ENCODE measurements at regions not wholly inside any gene's neighbourhood (a gene's known extent, or its start where the extent isn't known, plus 50 kb on each side); places are given as distances from the start of the nearest gene placed in this dataset.
"Not testable (repeated sequence)": the region's sequence is repeated elsewhere in the genome, so short reads cannot be mapped to it uniquely, and the experiment has no call there.

DNA sequence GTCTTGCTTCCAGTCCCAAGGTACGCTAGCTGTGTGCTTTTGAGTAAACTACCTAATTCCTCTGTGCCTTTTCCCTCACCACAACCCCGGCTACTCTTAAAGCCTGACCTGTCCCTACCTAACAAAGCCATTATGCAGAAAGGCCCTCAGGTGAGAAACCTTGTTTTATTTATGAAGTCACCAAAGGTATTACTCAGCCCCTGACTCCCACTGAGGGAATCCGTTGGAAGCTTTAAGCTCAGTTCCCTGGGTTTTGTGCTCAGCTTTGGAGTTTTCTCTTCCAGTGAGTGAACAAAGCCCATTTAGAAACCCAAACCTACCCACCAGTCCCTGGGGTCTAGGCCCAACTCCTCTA, 90.9 kb downstream of the APIP start:
- Histone ChIP-seq H3K4me1 (ENCODE audit: insufficient read depth, poor library complexity, severe bottlenecking) (no peaks in the 10 kb centered on the region), H3K27ac (ENCODE audit: poor library complexity, severe bottlenecking) (no peak overlapping the region), H3K36me3 (ENCODE audit: low read depth) (no peaks in the 10 kb centered on the region), H3K9me3 (ENCODE audit: severe bottlenecking) (no peaks in the 10 kb centered on the region), H3K27me3 (ENCODE audit: insufficient read depth, poor library complexity, severe bottlenecking) (no peaks in the 10 kb centered on the region), H3K4me3 (ENCODE audit: severe bottlenecking) (no peak overlapping the region)
- no peak for DNase-seq (ENCODE audit: low spot score)
- ATAC-seq (ENCODE audit: low read depth) = peak; percentile 41; the same call in 1 of the 3 replicates
- TF ChIP-seq, protein P1, sequence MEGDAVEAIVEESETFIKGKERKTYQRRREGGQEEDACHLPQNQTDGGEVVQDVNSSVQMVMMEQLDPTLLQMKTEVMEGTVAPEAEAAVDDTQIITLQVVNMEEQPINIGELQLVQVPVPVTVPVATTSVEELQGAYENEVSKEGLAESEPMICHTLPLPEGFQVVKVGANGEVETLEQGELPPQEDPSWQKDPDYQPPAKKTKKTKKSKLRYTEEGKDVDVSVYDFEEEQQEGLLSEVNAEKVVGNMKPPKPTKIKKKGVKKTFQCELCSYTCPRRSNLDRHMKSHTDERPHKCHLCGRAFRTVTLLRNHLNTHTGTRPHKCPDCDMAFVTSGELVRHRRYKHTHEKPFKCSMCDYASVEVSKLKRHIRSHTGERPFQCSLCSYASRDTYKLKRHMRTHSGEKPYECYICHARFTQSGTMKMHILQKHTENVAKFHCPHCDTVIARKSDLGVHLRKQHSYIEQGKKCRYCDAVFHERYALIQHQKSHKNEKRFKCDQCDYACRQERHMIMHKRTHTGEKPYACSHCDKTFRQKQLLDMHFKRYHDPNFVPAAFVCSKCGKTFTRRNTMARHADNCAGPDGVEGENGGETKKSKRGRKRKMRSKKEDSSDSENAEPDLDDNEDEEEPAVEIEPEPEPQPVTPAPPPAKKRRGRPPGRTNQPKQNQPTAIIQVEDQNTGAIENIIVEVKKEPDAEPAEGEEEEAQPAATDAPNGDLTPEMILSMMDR (IDR thresholded peaks at IDR 0.05; ENCODE audit: poor library complexity, severe bottlenecking) = no peak

DNA sequence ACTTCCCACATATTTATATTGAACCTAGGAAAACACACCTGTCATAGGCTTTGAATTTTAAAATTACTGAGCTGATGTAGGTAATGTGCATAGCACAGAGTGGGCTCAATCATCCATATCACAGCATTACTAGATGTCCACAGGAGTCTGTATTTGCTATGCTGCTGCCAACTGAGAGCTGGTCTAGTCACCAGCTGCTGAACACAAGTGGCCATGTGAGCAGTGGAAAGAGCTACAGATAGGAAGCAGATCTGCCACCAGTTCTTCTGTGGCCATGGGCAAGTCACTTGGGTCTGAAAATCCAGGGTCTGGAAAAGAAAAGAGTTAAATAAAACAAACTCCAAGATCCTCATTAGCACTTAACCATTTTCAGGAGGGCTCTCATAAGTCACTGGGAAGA, 91.8 kb downstream of the APIP start:
- H3K27ac ChIP-seq (ENCODE audit: poor library complexity, severe bottlenecking) = no peak overlapping the region
- DNase-seq (ENCODE audit: low spot score) (no peak), ATAC-seq (ENCODE audit: low read depth) (no peak)
- no peak overlapping the region for H3K4me3 ChIP-seq (ENCODE audit: severe bottlenecking)
- no peaks in the 10 kb centered on the region for H3K4me1 ChIP-seq (ENCODE audit: insufficient read depth, poor library complexity, severe bottlenecking)
- H3K27me3 ChIP-seq (ENCODE audit: insufficient read depth, poor library complexity, severe bottlenecking) = no peaks in the 10 kb centered on the region
- no peaks in the 10 kb centered on the region for H3K36me3 ChIP-seq (ENCODE audit: low read depth)
- TF ChIP-seq, protein P1 (IDR thresholded peaks at IDR 0.05; ENCODE audit: poor library complexity, severe bottlenecking) = no peak
- H3K9me3 ChIP-seq (ENCODE audit: severe bottlenecking) = no peaks in the 10 kb centered on the region

DNA sequence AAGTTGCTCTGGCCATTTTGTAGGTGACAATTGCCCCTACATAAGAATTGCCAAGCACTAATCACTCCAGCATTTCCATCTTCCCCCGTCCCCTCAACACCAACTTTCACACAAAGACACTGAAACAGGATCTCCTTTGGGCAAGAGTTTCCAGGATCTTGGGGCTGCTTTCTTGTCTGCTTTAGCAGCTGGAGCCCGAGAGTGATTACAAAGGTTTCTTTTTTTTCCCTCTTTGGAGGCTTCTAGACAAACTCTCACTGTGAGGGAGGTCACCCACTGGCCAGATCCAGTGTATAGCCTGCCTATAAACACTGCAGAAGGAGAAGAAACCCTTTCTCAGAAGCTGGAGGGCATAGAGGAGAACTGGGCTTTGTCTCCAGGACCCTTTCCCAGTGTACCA, 92.5 kb downstream of the APIP start:
- Histone ChIP-seq H3K9me3 (ENCODE audit: severe bottlenecking) (no peaks in the 10 kb centered on the region), H3K4me1 (ENCODE audit: insufficient read depth, poor library complexity, severe bottlenecking) (no peaks in the 10 kb centered on the region), H3K27me3 (ENCODE audit: insufficient read depth, poor library complexity, severe bottlenecking) (no peaks in the 10 kb centered on the region), H3K27ac (ENCODE audit: poor library complexity, severe bottlenecking) (no peak overlapping the region), H3K36me3 (ENCODE audit: low read depth) (no peaks in the 10 kb centered on the region), H3K4me3 (ENCODE audit: severe bottlenecking) (no peak overlapping the region)
- no peak for ATAC-seq (ENCODE audit: low read depth)
- TF ChIP-seq, protein P1 (IDR thresholded peaks at IDR 0.05; ENCODE audit: poor library complexity, severe bottlenecking) = no peak
- no peak for DNase-seq (ENCODE audit: low spot score)

DNA sequence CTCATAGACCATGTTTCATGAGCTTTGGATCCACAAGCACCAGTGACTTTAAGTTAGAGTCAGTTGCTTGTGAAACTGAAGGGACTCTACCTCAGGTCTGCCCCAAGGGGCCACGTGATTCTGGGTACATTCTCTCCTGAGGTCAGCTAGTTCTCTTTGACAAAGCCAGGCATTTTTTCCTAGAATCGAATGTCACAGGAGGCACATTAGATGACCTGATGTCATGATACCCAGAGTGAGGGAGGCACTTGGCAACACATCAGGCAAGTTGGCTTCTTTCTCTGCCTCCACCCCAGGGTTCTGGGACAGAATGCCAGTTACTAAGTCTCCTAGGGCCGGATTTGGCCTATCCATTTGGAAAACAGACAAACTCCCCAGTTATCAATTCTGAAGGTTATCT, 93.0 kb downstream of the APIP start:
- no peak for DNase-seq (ENCODE audit: low spot score)
- Histone ChIP-seq H3K4me1 (ENCODE audit: insufficient read depth, poor library complexity, severe bottlenecking) (no peaks in the 10 kb centered on the region), H3K4me3 (ENCODE audit: severe bottlenecking) (no peak overlapping the region), H3K27ac (ENCODE audit: poor library complexity, severe bottlenecking) (no peak overlapping the region), H3K27me3 (ENCODE audit: insufficient read depth, poor library complexity, severe bottlenecking) (no peaks in the 10 kb centered on the region), H3K36me3 (ENCODE audit: low read depth) (no peaks in the 10 kb centered on the region), H3K9me3 (ENCODE audit: severe bottlenecking) (no peaks in the 10 kb centered on the region)
- ATAC-seq (ENCODE audit: low read depth) = no peak
- TF ChIP-seq, protein P1 (IDR thresholded peaks at IDR 0.05; ENCODE audit: poor library complexity, severe bottlenecking) = no peak

DNA sequence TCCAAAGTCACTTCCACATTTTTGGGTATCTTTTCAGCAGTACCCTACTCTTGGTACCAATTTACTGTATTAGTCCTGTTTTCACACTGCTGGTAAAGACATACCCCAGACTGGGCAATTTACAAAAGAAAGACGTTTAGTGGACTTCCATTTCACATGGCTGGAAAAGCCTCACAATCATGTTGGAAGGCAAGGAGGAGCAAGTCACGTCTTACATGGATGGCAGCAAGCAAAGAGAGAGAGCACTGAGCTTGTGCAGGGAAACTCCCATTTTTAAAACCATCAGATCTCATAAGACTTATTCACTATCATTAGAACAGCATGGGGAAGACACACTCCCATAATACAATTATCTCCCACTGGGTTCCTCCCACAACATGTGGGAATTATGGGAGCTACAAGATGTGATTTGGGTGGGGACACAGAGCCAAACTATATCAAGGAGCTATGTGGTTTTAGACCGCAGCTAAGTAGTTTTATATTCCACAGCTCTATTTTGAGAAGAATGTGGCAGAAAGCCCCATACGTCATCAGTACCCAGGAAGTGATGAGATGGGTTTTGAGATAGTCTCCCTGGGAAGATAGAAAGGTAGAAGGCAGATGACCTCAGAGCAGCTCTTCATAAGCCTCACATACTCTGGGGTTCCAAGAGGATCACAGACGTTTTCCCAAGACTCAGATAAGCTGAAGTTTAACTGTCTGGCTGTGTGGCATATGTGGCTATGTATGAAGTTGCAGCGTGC, 96.3 kb downstream of the APIP start:
- Histone ChIP-seq H3K4me3 (ENCODE audit: severe bottlenecking) (no peak overlapping the region), H3K27me3 (ENCODE audit: insufficient read depth, poor library complexity, severe bottlenecking) (no peaks in the 10 kb centered on the region), H3K36me3 (ENCODE audit: low read depth) (no peaks in the 10 kb centered on the region), H3K4me1 (ENCODE audit: insufficient read depth, poor library complexity, severe bottlenecking) (no peaks in the 10 kb centered on the region), H3K9me3 (ENCODE audit: severe bottlenecking) (no peaks in the 10 kb centered on the region), H3K27ac (ENCODE audit: poor library complexity, severe bottlenecking) (no peak overlapping the region)
- TF ChIP-seq, protein P1 (IDR thresholded peaks at IDR 0.05; ENCODE audit: poor library complexity, severe bottlenecking) = no peak
- no peak for ATAC-seq (ENCODE audit: low read depth)
- DNase-seq (ENCODE audit: low spot score) = no peak

DNA sequence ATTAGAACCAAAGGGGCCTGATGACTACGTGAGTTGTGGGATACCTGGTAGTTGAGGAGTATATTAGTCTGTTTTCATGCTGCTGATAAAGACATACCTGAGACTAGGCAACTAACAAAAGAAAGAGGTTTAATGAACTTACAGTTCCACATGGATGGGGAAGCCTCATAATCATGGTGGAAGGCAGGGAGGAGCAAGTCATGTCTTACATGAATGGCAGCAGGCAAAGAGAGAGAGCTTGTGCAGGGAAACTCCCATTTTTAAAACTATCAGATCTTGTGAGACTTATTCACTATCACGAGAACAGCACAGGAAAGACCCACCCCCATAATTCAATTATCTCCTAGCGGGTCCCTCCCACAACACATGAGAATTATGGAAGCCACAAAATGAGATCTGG, 98.4 kb downstream of the APIP start:
- H3K27ac ChIP-seq (ENCODE audit: poor library complexity, severe bottlenecking); H3K9me3 ChIP-seq (ENCODE audit: severe bottlenecking); DNase-seq (ENCODE audit: low spot score); H3K27me3 ChIP-seq (ENCODE audit: insufficient read depth, poor library complexity, severe bottlenecking); H3K4me1 ChIP-seq (ENCODE audit: insufficient read depth, poor library complexity, severe bottlenecking); H3K4me3 ChIP-seq (ENCODE audit: severe bottlenecking); H3K36me3 ChIP-seq (ENCODE audit: low read depth); ATAC-seq (ENCODE audit: low read depth): not testable (repeated sequence)
